SK-N-SH (cell line): ENCODE measurements at regions not wholly inside any gene's neighbourhood (a gene's known extent, or its start where the extent isn't known, plus 50 kb on each side); places are given as distances from the start of the nearest gene placed in this dataset.

Experiments used
- CTCF ChIA-PET: fragments of 300-600, 350-600 bp; formaldehyde crosslinking; extraction: SDS; loops from one replicate; lab custom pipeline; 2021; lab: Yijun Ruan, JAX
- POLR2A ChIA-PET: fragments of 350-600 bp; sonication (Branson Sonifier 250); formaldehyde crosslinking; extraction: SDS; loops from one replicate; lab custom pipeline; 2020; ENCODE audit warnings: antibody characterized with exemption, inconsistent platforms; lab: Yijun Ruan, JAX
- DNase-seq: peaks from one replicate; pipeline ENCODE4 v3.0.0; 2012
- H2AFZ ChIP-seq: fragments of 200-600 bp; sonication (generic); 2 replicates; pipeline ENCODE4 v1.8.1; 2016; ENCODE audit warnings: antibody characterized with exemption, mild to moderate bottlenecking, low read depth
- H3F3A ChIP-seq: fragments of 200-600 bp; sonication (generic); replicated peaks from 2 replicates; pipeline ENCODE3; 2016; ENCODE audit warnings: antibody characterized with exemption, mild to moderate bottlenecking; ENCODE audit not compliant: insufficient read depth
- H3K27ac ChIP-seq, 2 experiments: fragments of 200-500 bp in 1 of 2; fragments of 200-600 bp in 1 of 2; sonication (Bioruptor generic) in 1 of 2; sonication (generic), shearing (Covaris generic) in 1 of 2; 2 replicates each; pipeline versions ENCODE4 v1.5.1 to v1.6.1; 2014 to 2016; ENCODE audit warnings: low read depth in 2 of 2, inconsistent platforms in 1 of 2, low read length in 1 of 2, mild to moderate bottlenecking in 1 of 2, mixed read lengths in 1 of 2
- H3K27me3 ChIP-seq: fragments of 200-600 bp; sonication (generic), shearing (Covaris generic); 2 replicates; pipeline ENCODE4 v1.6.1; 2016; ENCODE audit warnings: mixed run types; ENCODE audit not compliant: insufficient read depth
- H3K36me3 ChIP-seq, 2 experiments: fragments of 200-500 bp in 1 of 2; fragments of 200-600 bp in 1 of 2; sonication (Bioruptor generic) in 1 of 2; sonication (generic) in 1 of 2; replicated peaks in 1 of 2; 2 replicates each; pipeline versions ENCODE3 to v1.5.1; 2014 to 2016; ENCODE audit warnings: low read length in 1 of 2, mild to moderate bottlenecking in 1 of 2; ENCODE audit not compliant: insufficient read depth in 2 of 2, control insufficient read depth in 1 of 2
- H3K4me1 ChIP-seq, 2 experiments: fragments of 200-500 bp in 1 of 2; fragments of 200-600 bp in 1 of 2; sonication (Bioruptor generic) in 1 of 2; sonication (generic), shearing (Covaris generic) in 1 of 2; 2 replicates each; pipeline versions ENCODE4 v1.5.1 to v1.6.1; 2014 to 2016; ENCODE audit warnings: low read depth in 1 of 2, low read length in 1 of 2, mixed run types in 1 of 2; ENCODE audit not compliant: insufficient read depth in 2 of 2, control insufficient read depth in 1 of 2
- H3K4me2 ChIP-seq: fragments of 200-600 bp; sonication (generic), shearing (Covaris generic); 2 replicates; pipeline ENCODE4 v1.6.1; 2017; ENCODE audit warnings: mixed run types
- H3K4me3 ChIP-seq, 2 experiments: fragments of 200-500 bp in 1 of 2; fragments of 200-600 bp in 1 of 2; sonication (Bioruptor generic) in 1 of 2; sonication (generic), shearing (Covaris generic) in 1 of 2; 2 replicates each; pipeline versions ENCODE4 v1.5.1 to v1.8.1; 2014 to 2016; ENCODE audit warnings: low read depth in 2 of 2, inconsistent platforms in 1 of 2, low read length in 1 of 2, mild to moderate bottlenecking in 1 of 2, mixed read lengths in 1 of 2, moderate library complexity in 1 of 2
- H3K79me2 ChIP-seq: fragments of 200-600 bp; sonication (generic); 2 replicates; pipeline ENCODE4 v1.8.1; 2017; ENCODE audit warnings: mild to moderate bottlenecking; ENCODE audit not compliant: insufficient read depth
- H3K9ac ChIP-seq: fragments of 200-600 bp; sonication (generic); 2 replicates; pipeline ENCODE4 v1.6.1; 2017; ENCODE audit warnings: mixed run types
- H3K9me2 ChIP-seq: fragments of 200-600 bp; sonication (generic); 2 replicates; pipeline ENCODE4 v1.6.1; 2017; ENCODE audit warnings: mixed run types
- H3K9me3 ChIP-seq: fragments of 200-600 bp; sonication (generic); 2 replicates; pipeline ENCODE4 v1.6.1; 2017; ENCODE audit warnings: mixed run types, mild to moderate bottlenecking, moderate library complexity
- H4K20me1 ChIP-seq: fragments of 200-600 bp; sonication (generic); 2 replicates; pipeline ENCODE4 v1.6.1; 2017; ENCODE audit warnings: mild to moderate bottlenecking, mixed run types; ENCODE audit not compliant: insufficient read depth
- CHD2 ChIP-seq: fragments of 150-350 bp; IDR thresholded peaks from 2 replicates; pipeline ENCODE4 v1.6.1; 2018; ENCODE audit warnings: low read length; ENCODE audit not compliant: partially characterized antibody
- EZH2phosphoT487 ChIP-seq: fragments of 200-600 bp; sonication (generic); IDR thresholded peaks from 2 replicates; pipeline ENCODE4 v1.6.1; 2017; ENCODE audit warnings: low read depth, mixed run types, mild to moderate bottlenecking, antibody characterized with exemption, moderate library complexity, borderline replicate concordance
- FOSL2 ChIP-seq: IDR thresholded peaks from 2 replicates; pipeline ENCODE4 v1.4.0; 2012; ENCODE audit warnings: low read depth, mild to moderate bottlenecking, moderate library complexity, borderline replicate concordance
- FOXJ3 ChIP-seq: sonication (generic); formaldehyde crosslinking; IDR thresholded peaks from 2 replicates; pipeline ENCODE4 v1.5.1; 2020; ENCODE audit warnings: mild to moderate bottlenecking, missing genetic modification reagents
- MEF2A ChIP-seq: IDR thresholded peaks from 2 replicates; pipeline ENCODE4 v1.4.0; 2012; ENCODE audit warnings: low read depth, borderline replicate concordance
- NFIC ChIP-seq: IDR thresholded peaks from 2 replicates; pipeline ENCODE4 v1.4.0; 2012; ENCODE audit warnings: borderline replicate concordance
- RFX5 ChIP-seq: IDR thresholded peaks from 2 replicates; pipeline ENCODE4 v1.6.1; 2012; ENCODE audit warnings: mild to moderate bottlenecking, improper control_type of control experiment, low read length
- RXRA ChIP-seq: IDR thresholded peaks from 2 replicates; pipeline ENCODE4 v1.4.0; 2012; ENCODE audit warnings: low read depth, mild to moderate bottlenecking, borderline replicate concordance
- TEAD4 ChIP-seq: IDR thresholded peaks from 2 replicates; pipeline ENCODE4 v1.4.0; 2012; ENCODE audit warnings: mild to moderate bottlenecking, borderline replicate concordance; ENCODE audit not compliant: insufficient read depth
- USF1 ChIP-seq: IDR thresholded peaks from 2 replicates; pipeline ENCODE4 v1.4.0; 2012; ENCODE audit warnings: low read depth, borderline replicate concordance
- USF2 ChIP-seq: fragments of 150-350 bp; IDR thresholded peaks from 2 replicates; pipeline ENCODE4 v1.6.1; 2017; ENCODE audit warnings: antibody characterized with exemption, low read length, low read depth, borderline replicate concordance
- WGBS: methylation state at CpG from one replicate; pipeline ENCODE4 v1.1.6; 2017; ENCODE audit warnings: low lambda C conversion rate; 5-methylcytosine and 5-hydroxymethylcytosine counted together
- TF ChIP-seq, protein P1 (sequence below): IDR thresholded peaks from 2 replicates; pipeline ENCODE4 v1.4.0; 2012; ENCODE audit warnings: low read depth, borderline replicate concordance
- TF ChIP-seq, protein P2 (sequence below): IDR thresholded peaks from 2 replicates; pipeline ENCODE4; 2012
- TF ChIP-seq, protein P3 (sequence below): IDR thresholded peaks from 2 replicates; pipeline ENCODE4 v1.4.0; 2012; ENCODE audit warnings: low read depth

GRCh38 chr7:63037242-63037641 lies 961.4 kb upstream of the ZNF722 start:
- Histone ChIP-seq H3K27me3 (no peaks in the 10 kb centered on the region), H3K4me2 (no peak overlapping the region), H2AFZ (no peak overlapping the region), H3K4me3 (no peak overlapping the region), H3K9me3 (0 out of 2 replicates have a peak, but pooled peaks cover 4% of the 10 kb centered on the region), H3F3A (no peaks in the 10 kb centered on the region), H3K79me2 (no peaks in the 10 kb centered on the region), H3K27ac (no peak overlapping the region), H3K9me2 (no peaks in the 10 kb centered on the region), H4K20me1 (no peaks in the 10 kb centered on the region), H3K9ac (no peak overlapping the region), H3K36me3 (no peaks in the 10 kb centered on the region), H3K4me1 (no peaks in the 10 kb centered on the region)
- ChIA-PET POLR2A (no interaction called here), CTCF (no interaction called here)
- TF ChIP-seq FOXJ3 (CRISPR knock-in tag) = no peak
- TF ChIP-seq RFX5 = no peak
- TF ChIP-seq USF1 = no peak
- TF ChIP-seq, protein P1, sequence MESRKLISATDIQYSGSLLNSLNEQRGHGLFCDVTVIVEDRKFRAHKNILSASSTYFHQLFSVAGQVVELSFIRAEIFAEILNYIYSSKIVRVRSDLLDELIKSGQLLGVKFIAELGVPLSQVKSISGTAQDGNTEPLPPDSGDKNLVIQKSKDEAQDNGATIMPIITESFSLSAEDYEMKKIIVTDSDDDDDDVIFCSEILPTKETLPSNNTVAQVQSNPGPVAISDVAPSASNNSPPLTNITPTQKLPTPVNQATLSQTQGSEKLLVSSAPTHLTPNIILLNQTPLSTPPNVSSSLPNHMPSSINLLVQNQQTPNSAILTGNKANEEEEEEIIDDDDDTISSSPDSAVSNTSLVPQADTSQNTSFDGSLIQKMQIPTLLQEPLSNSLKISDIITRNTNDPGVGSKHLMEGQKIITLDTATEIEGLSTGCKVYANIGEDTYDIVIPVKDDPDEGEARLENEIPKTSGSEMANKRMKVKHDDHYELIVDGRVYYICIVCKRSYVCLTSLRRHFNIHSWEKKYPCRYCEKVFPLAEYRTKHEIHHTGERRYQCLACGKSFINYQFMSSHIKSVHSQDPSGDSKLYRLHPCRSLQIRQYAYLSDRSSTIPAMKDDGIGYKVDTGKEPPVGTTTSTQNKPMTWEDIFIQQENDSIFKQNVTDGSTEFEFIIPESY = no peak
- no peak for TF ChIP-seq NFIC
- no peak for TF ChIP-seq MEF2A
- TF ChIP-seq EZH2phosphoT487 = no peak
- TF ChIP-seq FOSL2 = no peak
- TF ChIP-seq TEAD4 = no peak
- TF ChIP-seq CHD2 = no peak
- no peak for TF ChIP-seq RXRA
- TF ChIP-seq, protein P2, sequence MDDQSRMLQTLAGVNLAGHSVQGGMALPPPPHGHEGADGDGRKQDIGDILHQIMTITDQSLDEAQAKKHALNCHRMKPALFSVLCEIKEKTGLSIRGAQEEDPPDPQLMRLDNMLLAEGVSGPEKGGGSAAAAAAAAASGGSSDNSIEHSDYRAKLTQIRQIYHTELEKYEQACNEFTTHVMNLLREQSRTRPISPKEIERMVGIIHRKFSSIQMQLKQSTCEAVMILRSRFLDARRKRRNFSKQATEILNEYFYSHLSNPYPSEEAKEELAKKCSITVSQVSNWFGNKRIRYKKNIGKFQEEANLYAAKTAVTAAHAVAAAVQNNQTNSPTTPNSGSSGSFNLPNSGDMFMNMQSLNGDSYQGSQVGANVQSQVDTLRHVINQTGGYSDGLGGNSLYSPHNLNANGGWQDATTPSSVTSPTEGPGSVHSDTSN = no peak
- TF ChIP-seq, protein P3, sequence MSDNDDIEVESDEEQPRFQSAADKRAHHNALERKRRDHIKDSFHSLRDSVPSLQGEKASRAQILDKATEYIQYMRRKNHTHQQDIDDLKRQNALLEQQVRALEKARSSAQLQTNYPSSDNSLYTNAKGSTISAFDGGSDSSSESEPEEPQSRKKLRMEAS = no peak
- WGBS = 18% methylated on average over 6 of the region's 6 CpGs
- DNase-seq = no peak

DNA sequence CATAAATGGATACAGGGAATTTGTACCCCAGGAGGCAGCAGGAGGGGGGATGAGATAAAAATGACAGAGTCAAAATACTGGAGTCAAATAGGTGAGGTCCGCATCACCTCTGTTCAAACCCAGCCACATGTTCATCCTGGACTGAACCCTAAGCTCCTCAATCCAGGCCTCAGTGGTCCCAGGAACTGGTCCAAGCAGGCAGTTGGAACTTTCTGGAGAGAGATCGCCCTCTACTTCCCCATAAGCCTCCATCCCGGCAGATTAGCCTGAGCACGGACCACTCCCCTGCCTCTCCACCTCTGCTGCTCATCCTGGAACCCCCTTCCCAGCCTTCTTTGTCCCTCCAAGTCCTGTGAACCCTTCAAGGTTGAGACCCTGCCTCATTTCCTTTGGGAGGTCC lies 959.7 kb upstream of the ZNF722 start:
- TF ChIP-seq USF2 = no peak
- Histone ChIP-seq H3K36me3 (no peaks in the 10 kb centered on the region), H3K9me3 (0 out of 2 replicates have a peak, but pooled peaks cover 4% of the 10 kb centered on the region), H3K4me3 (no peak overlapping the region), H3K9ac (no peak overlapping the region), H3K9me2 (no peaks in the 10 kb centered on the region), H3K27me3 (no peaks in the 10 kb centered on the region), H3F3A (no peaks in the 10 kb centered on the region), H2AFZ (no peak overlapping the region), H3K27ac (no peak overlapping the region), H3K4me2 (no peak overlapping the region), H3K79me2 (no peaks in the 10 kb centered on the region), H4K20me1 (no peaks in the 10 kb centered on the region), H3K4me1 (no peaks in the 10 kb centered on the region)
- 24% methylated on average over 4 of the region's 4 CpGs for WGBS
- ChIA-PET POLR2A (no interaction called here), CTCF (no interaction called here)
- no peak for DNase-seq
